Osteoblast (primary cell): ENCODE measurements at regions not wholly inside any gene's neighbourhood (a gene's known extent, or its start where the extent isn't known, plus 50 kb on each side); places are given as distances from the start of the nearest gene placed in this dataset.

Experiments
- DNase-seq: peaks from one replicate; pipeline ENCODE4 v3.0.0; 2011; ENCODE audit warnings: low spot score, mixed read lengths; ENCODE audit not compliant: insufficient read length; ENCODE audit errors: missing footprints
- H2AFZ ChIP-seq: 2 replicates; pipeline ENCODE4 v1.6.0; 2011; ENCODE audit warnings: mild to moderate bottlenecking, low read length
- H3K27ac ChIP-seq: 2 replicates; pipeline ENCODE4 v1.5.1; 2011; ENCODE audit warnings: mild to moderate bottlenecking, low read depth, low read length, moderate library complexity
- H3K27me3 ChIP-seq: 2 replicates; pipeline ENCODE4 v1.6.0; 2012; ENCODE audit warnings: mild to moderate bottlenecking, control low read depth, inconsistent platforms, low read length, moderate library complexity; ENCODE audit not compliant: insufficient read depth
- H3K36me3 ChIP-seq: 2 replicates; pipeline ENCODE4 v1.5.1; 2011; ENCODE audit warnings: mild to moderate bottlenecking, low read length, control low read depth, moderate library complexity; ENCODE audit not compliant: insufficient read depth
- H3K4me1 ChIP-seq: 2 replicates; pipeline ENCODE4 v1.5.1; 2011; ENCODE audit warnings: mild to moderate bottlenecking, low read length, control low read depth, moderate library complexity; ENCODE audit not compliant: insufficient read depth
- H3K4me2 ChIP-seq: 2 replicates; pipeline ENCODE4 v1.6.0; 2011; ENCODE audit warnings: mild to moderate bottlenecking, low read length; ENCODE audit not compliant: insufficient read depth
- H3K4me3 ChIP-seq: fragments of 200-600 bp; sonication (generic); 3 replicates; pipeline ENCODE4 v1.5.1; 2012; ENCODE audit warnings: mild to moderate bottlenecking, low read length, inconsistent platforms; ENCODE audit not compliant: insufficient read depth
- H3K79me2 ChIP-seq: 2 replicates; pipeline ENCODE4 v1.6.0; 2012; ENCODE audit warnings: mild to moderate bottlenecking, low read length, control low read depth, inconsistent platforms; ENCODE audit not compliant: insufficient read depth
- H3K9me3 ChIP-seq: 2 replicates; pipeline ENCODE4 v1.5.1; 2011; ENCODE audit warnings: low read depth, low read length, control low read depth
- H4K20me1 ChIP-seq: 2 replicates; pipeline ENCODE4 v1.6.0; 2012; ENCODE audit warnings: mild to moderate bottlenecking, low read length, control low read depth; ENCODE audit not compliant: insufficient read depth
- CTCF ChIP-seq: IDR thresholded peaks from 2 replicates; pipeline ENCODE4 v1.5.1; 2011; ENCODE audit warnings: mild to moderate bottlenecking, low read depth, low read length, moderate library complexity; ENCODE audit errors: extremely low read depth

GRCh38 chr1:234920843-234921140 is 207.8 kb downstream of the TOMM20 start:
- peak overlapping the region; percentile 83 for H3K27ac ChIP-seq
- H3K4me1 ChIP-seq: peaks cover 29% of the 10 kb centered on the region

GRCh38 chr1:234920136-234920842 is 208.3 kb downstream of the TOMM20 start:
- no peak for DNase-seq
- TF ChIP-seq CTCF: no peak
- H3K9me3 ChIP-seq: no peaks in the 10 kb centered on the region
- H4K20me1 ChIP-seq: no peaks in the 10 kb centered on the region
- no peaks in the 10 kb centered on the region for H3K79me2 ChIP-seq
- H3K4me2 ChIP-seq: no peak overlapping the region
- H3K4me3 ChIP-seq: no peak overlapping the region
- H3K36me3 ChIP-seq: no peaks in the 10 kb centered on the region
- H2AFZ ChIP-seq: no peak overlapping the region
- H3K27ac ChIP-seq: peak overlapping the region; percentile 83
- peaks cover 29% of the 10 kb centered on the region for H3K4me1 ChIP-seq
- H3K27me3 ChIP-seq: no peaks in the 10 kb centered on the region

More at GRCh38 chr1:234920843-234921140, 207.8 kb downstream of the TOMM20 start:
- Histone ChIP-seq H3K36me3 (no peaks in the 10 kb centered on the region), H3K4me2 (no peak overlapping the region), H3K27me3 (no peaks in the 10 kb centered on the region), H3K79me2 (no peaks in the 10 kb centered on the region), H3K9me3 (no peaks in the 10 kb centered on the region), H2AFZ (no peak overlapping the region), H3K4me3 (no peak overlapping the region), H4K20me1 (no peaks in the 10 kb centered on the region)
- TF ChIP-seq CTCF: no peak
- no peak for DNase-seq

- Histone ChIP-seq H3K4me1 (peaks cover 29% of the 10 kb centered on the region), H2AFZ (peak overlapping the region; percentile 35), H3K27ac (peak overlapping the region; percentile 83)
Observed at GRCh38 chr1:234918961-234919761, 209.5 kb downstream of the TOMM20 start.

More at GRCh38 chr1:234918961-234919761, 209.5 kb downstream of the TOMM20 start:
- TF ChIP-seq CTCF: no peak
- Histone ChIP-seq H3K9me3 (no peaks in the 10 kb centered on the region), H3K79me2 (no peaks in the 10 kb centered on the region), H3K27me3 (no peaks in the 10 kb centered on the region), H3K36me3 (no peaks in the 10 kb centered on the region), H3K4me2 (no peak overlapping the region), H4K20me1 (no peaks in the 10 kb centered on the region), H3K4me3 (no peak overlapping the region)
- no peak for DNase-seq
